SK-N-SH treated with all-trans-retinoic acid at 6 μM for 48 hours (cell line): ENCODE measurements at regions not wholly inside any gene's neighbourhood (a gene's known extent, or its start where the extent isn't known, plus 50 kb on each side); places are given as distances from the start of the nearest gene placed in this dataset.

Source experiments
- ATAC-seq: fragments of 200-7000 bp; cut with Tn5 transposase; 3 replicates; pipeline ENCODE4 v1.9.1; 2020; ENCODE audit warnings: mild to moderate bottlenecking, moderate library complexity
- ARNTL ChIP-seq: fragments of 450-650 bp; formaldehyde crosslinking; IDR thresholded peaks from 2 replicates; pipeline ENCODE4 v1.5.0; 2020; ENCODE audit warnings: low read depth, mild to moderate bottlenecking, moderate library complexity, borderline replicate concordance
- BACH2 ChIP-seq: fragments of 250-450 bp; sonication (Bioruptor Pico); IDR thresholded peaks from 2 replicates; pipeline ENCODE4 v1.9.0; 2021; ENCODE audit warnings: mild to moderate bottlenecking, borderline replicate concordance
- CREB5 ChIP-seq: fragments of 250-450 bp; sonication (Bioruptor Pico); IDR thresholded peaks from 2 replicates; pipeline ENCODE4 v1.5.1; 2020; ENCODE audit warnings: low read depth, mild to moderate bottlenecking, moderate library complexity
- CSDC2 ChIP-seq: fragments of 250-450 bp; sonication (Bioruptor Pico); IDR thresholded peaks from 2 replicates; pipeline ENCODE4 v1.5.0; 2020; ENCODE audit warnings: mild to moderate bottlenecking, moderate library complexity
- CSRNP3 ChIP-seq: fragments of 250-450 bp; sonication (Bioruptor Pico); IDR thresholded peaks from 2 replicates; pipeline ENCODE4 v1.5.1; 2021; ENCODE audit warnings: mild to moderate bottlenecking, moderate library complexity
- ESRRG ChIP-seq: fragments of 250-450 bp; sonication (Bioruptor Pico); IDR thresholded peaks from 2 replicates; pipeline ENCODE4 v1.6.1; 2021; ENCODE audit warnings: mild to moderate bottlenecking
- GLIS3 ChIP-seq: fragments of 250-450 bp; sonication (Bioruptor Pico); IDR thresholded peaks from 2 replicates; pipeline ENCODE4 v1.5.0; 2020; ENCODE audit warnings: mild to moderate bottlenecking, moderate library complexity
- ISL1 ChIP-seq: fragments of 250-450 bp; sonication (Bioruptor Pico); IDR thresholded peaks from 2 replicates; pipeline ENCODE4 v2.1.2; 2022; ENCODE audit warnings: mild to moderate bottlenecking, moderate library complexity
- OSR1 ChIP-seq: fragments of 250-450 bp; sonication (Bioruptor Pico); IDR thresholded peaks from 2 replicates; pipeline ENCODE4 v1.8.0; 2022; ENCODE audit warnings: moderate library complexity, mild to moderate bottlenecking, inconsistent platforms
- PPARA ChIP-seq: fragments of 250-450 bp; sonication (Bioruptor Pico); IDR thresholded peaks from 2 replicates; pipeline ENCODE4 v1.5.0; 2020; ENCODE audit warnings: mild to moderate bottlenecking, borderline replicate concordance
- RARB ChIP-seq: fragments of 250-450 bp; sonication (Bioruptor Pico); IDR thresholded peaks from 2 replicates; pipeline ENCODE4 v1.8.0; 2021; ENCODE audit warnings: mild to moderate bottlenecking, moderate library complexity
- TSHZ2 ChIP-seq: fragments of 250-450 bp; sonication (Bioruptor Pico); IDR thresholded peaks from 2 replicates; pipeline ENCODE4 v1.5.0; 2020; ENCODE audit warnings: mild to moderate bottlenecking, moderate library complexity
- ZFP3 ChIP-seq: fragments of 250-450 bp; sonication (Bioruptor Pico); IDR thresholded peaks from 2 replicates; pipeline ENCODE4 v1.5.0; 2020; ENCODE audit warnings: mild to moderate bottlenecking, moderate library complexity
- ZFP30 ChIP-seq: fragments of 450-650 bp; formaldehyde crosslinking; IDR thresholded peaks from 2 replicates; pipeline ENCODE4 v1.5.0; 2022; ENCODE audit warnings: mild to moderate bottlenecking, moderate library complexity
- ZNF565 ChIP-seq: fragments of 450-650 bp; formaldehyde crosslinking; conservative IDR thresholded peaks from 2 replicates; pipeline ENCODE4 v1.5.0; 2020; ENCODE audit warnings: low read depth, mild to moderate bottlenecking, moderate library complexity
- ZNF70 ChIP-seq: fragments of 450-650 bp; formaldehyde crosslinking; IDR thresholded peaks from 2 replicates; pipeline ENCODE4 v1.5.0; 2020; ENCODE audit warnings: mild to moderate bottlenecking, moderate library complexity
- ZNF8 ChIP-seq: fragments of 450-650 bp; formaldehyde crosslinking; IDR thresholded peaks from 2 replicates; pipeline ENCODE4 v1.5.0; 2020; ENCODE audit warnings: mild to moderate bottlenecking, moderate library complexity
- TF ChIP-seq, protein P1 (sequence below): fragments of 250-450 bp; sonication (Bioruptor Pico); IDR thresholded peaks from 2 replicates; pipeline ENCODE4 v1.8.0; 2021; ENCODE audit warnings: low read depth, mild to moderate bottlenecking, moderate library complexity, borderline replicate concordance

GRCh38 chrX:34401411-34401810, 255.7 kb downstream of the TMEM47 start:
- no peak for ATAC-seq
- TF ChIP-seq OSR1 (CRISPR knock-in tag): no peak
- no peak for TF ChIP-seq CSDC2 (CRISPR knock-in tag)

- ATAC-seq: no peak
These were observed 250.3 kb upstream of the FAM47A start for GRCh38 chrX:34382416-34382815.

GRCh38 chrX:34381241-34381640, 249.1 kb upstream of the FAM47A start:
- TF ChIP-seq CREB5 (no peak), BACH2 (CRISPR knock-in tag) (no peak), TSHZ2 (CRISPR knock-in tag) (no peak), ZNF8 (CRISPR knock-in tag) (no peak), GLIS3 (CRISPR knock-in tag) (no peak), ZFP3 (CRISPR knock-in tag) (no peak), PPARA (CRISPR knock-in tag) (no peak), ZNF70 (CRISPR knock-in tag) (no peak), ISL1 (CRISPR knock-in tag) (no peak), ESRRG (CRISPR knock-in tag) (no peak), CSDC2 (CRISPR knock-in tag) (no peak)
- TF ChIP-seq, protein P1, sequence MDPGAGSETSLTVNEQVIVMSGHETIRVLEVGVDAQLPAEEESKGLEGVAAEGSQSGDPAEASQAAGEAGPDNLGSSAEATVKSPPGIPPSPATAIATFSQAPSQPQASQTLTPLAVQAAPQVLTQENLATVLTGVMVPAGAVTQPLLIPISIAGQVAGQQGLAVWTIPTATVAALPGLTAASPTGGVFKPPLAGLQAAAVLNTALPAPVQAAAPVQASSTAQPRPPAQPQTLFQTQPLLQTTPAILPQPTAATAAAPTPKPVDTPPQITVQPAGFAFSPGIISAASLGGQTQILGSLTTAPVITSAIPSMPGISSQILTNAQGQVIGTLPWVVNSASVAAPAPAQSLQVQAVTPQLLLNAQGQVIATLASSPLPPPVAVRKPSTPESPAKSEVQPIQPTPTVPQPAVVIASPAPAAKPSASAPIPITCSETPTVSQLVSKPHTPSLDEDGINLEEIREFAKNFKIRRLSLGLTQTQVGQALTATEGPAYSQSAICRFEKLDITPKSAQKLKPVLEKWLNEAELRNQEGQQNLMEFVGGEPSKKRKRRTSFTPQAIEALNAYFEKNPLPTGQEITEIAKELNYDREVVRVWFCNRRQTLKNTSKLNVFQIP (CRISPR knock-in tag): no peak
- TF ChIP-seq, all 23 proteins: peak for 0
- no peak for ATAC-seq

More at GRCh38 chrX:34382416-34382815, 250.3 kb upstream of the FAM47A start:
- TF ChIP-seq GLIS3 (CRISPR knock-in tag): no peak
- TF ChIP-seq RARB (CRISPR knock-in tag): no peak
- TF ChIP-seq ZNF565 (CRISPR knock-in tag): no peak

DNA sequence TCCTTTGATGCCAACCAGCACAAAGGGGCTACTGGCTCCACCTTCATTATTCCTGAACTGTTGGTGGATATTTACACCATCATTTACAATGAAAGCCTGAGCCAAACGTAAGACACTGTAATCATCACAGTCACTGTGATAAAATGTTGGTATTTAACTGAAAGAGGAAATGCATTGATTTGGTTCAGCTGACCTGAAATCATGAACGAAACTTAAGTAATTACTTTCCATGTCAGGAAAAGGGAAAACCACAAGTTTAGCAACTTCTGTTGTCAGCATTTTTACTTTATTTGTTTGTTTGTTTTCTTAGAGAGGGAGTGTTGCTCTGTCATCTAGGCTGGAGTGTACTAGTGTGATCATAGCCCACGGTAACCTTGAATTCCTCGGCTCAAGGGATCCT, 247.8 kb upstream of the FAM47A start:
- no peak for ATAC-seq
- TF ChIP-seq ESRRG (CRISPR knock-in tag) (no peak), ZFP30 (no peak)

- ATAC-seq: no peak
- TF ChIP-seq, protein P1 (CRISPR knock-in tag): no peak
- TF ChIP-seq ZNF8 (CRISPR knock-in tag) (no peak), CSRNP3 (CRISPR knock-in tag) (no peak), ZNF70 (CRISPR knock-in tag) (no peak), ARNTL (CRISPR knock-in tag) (no peak), RARB (CRISPR knock-in tag) (no peak)
These were observed 245.5 kb upstream of the FAM47A start for GRCh38 chrX:34377645-34378044.
